ENCODE measurements at regions not wholly inside any gene's neighbourhood (a gene's known extent, or its start where the extent isn't known, plus 50 kb on each side); places are given as distances from the start of the nearest gene placed in this dataset.

DNA sequence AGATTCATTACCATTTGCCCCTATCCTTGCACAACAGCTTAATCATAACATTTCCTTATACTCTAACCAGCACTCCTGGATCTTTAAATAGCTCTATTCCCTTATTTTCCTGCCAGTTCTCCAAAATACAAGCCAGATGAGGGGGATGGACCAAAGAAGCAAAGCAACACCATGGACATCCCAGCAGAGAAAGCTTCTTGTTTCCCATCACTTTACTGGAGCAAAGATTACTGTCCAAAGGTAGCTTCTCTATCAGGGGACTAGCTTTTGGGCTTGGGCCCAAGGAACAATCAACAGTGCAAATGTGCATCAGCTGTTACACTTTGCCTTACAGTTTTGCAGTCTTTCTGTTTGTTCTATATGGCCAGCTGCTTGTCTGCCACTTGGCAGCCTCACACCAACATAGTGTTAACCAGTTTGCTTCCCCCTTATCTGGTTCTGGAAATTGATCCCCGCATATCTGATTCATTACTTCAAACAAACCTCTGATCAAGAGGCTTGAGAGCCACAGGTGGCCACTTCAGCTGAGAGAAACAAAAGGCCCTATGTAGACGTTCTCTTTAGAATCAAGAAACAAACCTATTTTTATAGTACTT, 814.3 kb downstream of the METTL15 start:
- H3K9me3 Mint-ChIP-seq: peaks cover 18% of the 10 kb centered on the region
- no peak overlapping the region for H3K4me3 Mint-ChIP-seq
- CTCF ChIA-PET: no interaction called here
- TF ChIP-seq, protein P1, sequence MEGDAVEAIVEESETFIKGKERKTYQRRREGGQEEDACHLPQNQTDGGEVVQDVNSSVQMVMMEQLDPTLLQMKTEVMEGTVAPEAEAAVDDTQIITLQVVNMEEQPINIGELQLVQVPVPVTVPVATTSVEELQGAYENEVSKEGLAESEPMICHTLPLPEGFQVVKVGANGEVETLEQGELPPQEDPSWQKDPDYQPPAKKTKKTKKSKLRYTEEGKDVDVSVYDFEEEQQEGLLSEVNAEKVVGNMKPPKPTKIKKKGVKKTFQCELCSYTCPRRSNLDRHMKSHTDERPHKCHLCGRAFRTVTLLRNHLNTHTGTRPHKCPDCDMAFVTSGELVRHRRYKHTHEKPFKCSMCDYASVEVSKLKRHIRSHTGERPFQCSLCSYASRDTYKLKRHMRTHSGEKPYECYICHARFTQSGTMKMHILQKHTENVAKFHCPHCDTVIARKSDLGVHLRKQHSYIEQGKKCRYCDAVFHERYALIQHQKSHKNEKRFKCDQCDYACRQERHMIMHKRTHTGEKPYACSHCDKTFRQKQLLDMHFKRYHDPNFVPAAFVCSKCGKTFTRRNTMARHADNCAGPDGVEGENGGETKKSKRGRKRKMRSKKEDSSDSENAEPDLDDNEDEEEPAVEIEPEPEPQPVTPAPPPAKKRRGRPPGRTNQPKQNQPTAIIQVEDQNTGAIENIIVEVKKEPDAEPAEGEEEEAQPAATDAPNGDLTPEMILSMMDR (IDR thresholded peaks at IDR 0.05): no peak
- no peaks in the 10 kb centered on the region for H3K27me3 Mint-ChIP-seq
- DNase-seq: no peak
- POLR2A ChIA-PET: no interaction called here
- no peak overlapping the region for H3K27ac Mint-ChIP-seq
- no peaks in the 10 kb centered on the region for H3K36me3 Mint-ChIP-seq (ENCODE audit: low read depth)
- intact Hi-C loops (cut with micrococcal nuclease): no loop called here
- no peaks in the 10 kb centered on the region for H3K4me1 Mint-ChIP-seq (ENCODE audit: low read depth)
- ATAC-seq: no peak

DNA sequence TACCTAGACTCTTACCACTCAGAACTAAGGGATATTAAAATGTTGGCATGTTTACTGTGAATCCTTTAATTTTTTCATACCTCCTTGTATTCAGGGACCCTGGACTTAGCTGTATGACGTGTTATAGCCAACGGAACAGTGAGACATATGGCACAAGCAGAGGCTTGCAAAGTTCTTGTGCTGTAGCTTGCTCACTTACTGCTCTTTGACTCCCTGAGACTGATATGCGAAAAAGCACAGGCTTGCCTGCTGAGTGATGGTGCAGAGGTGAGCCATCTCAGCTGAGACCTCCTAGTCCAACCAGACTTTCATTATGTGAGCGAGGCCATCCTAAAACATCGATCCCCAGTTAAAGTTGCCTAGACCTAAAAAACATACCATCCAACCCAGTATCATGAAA, 811.0 kb downstream of the METTL15 start:
- Mint-ChIP-seq H3K36me3 (ENCODE audit: low read depth) (no peaks in the 10 kb centered on the region), H3K27me3 (no peaks in the 10 kb centered on the region), H3K4me1 (ENCODE audit: low read depth) (no peaks in the 10 kb centered on the region), H3K4me3 (no peak overlapping the region), H3K9me3 (peaks cover 15% of the 10 kb centered on the region), H3K27ac (no peak overlapping the region)
- POLR2A ChIA-PET: no interaction called here
- ATAC-seq (no peak), DNase-seq (no peak)
- CTCF ChIA-PET: no interaction called here
- intact Hi-C loops (cut with micrococcal nuclease): no loop called here
- TF ChIP-seq, protein P1 (IDR thresholded peaks at IDR 0.05): no peak

DNA sequence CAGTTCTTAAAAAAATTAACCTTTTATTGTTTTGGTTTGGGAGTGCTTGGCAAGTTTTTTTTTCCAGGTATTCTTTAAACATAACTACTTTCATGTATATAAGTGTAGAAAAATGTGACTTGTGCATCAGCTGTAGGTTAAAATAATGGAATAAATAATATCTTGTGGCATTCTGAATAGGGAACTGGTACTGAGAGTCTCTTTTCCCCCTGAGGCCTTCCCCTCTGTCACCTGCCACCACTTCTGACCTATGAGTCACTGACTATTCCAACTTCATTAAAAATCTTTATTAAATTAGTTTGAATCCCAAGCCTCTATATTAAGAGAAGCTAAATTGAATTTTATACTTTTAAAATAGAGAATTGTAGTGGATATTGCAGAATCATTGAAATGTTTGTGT, 805.7 kb downstream of the METTL15 start:
- H3K4me3 Mint-ChIP-seq: no peak overlapping the region
- H3K9me3 Mint-ChIP-seq: peaks cover 6% of the 10 kb centered on the region
- H3K36me3 Mint-ChIP-seq (ENCODE audit: low read depth): no peaks in the 10 kb centered on the region
- no peak for DNase-seq
- H3K27ac Mint-ChIP-seq: no peak overlapping the region
- POLR2A ChIA-PET: no interaction called here
- intact Hi-C loops (cut with micrococcal nuclease): no loop called here
- no peaks in the 10 kb centered on the region for H3K27me3 Mint-ChIP-seq
- CTCF ChIA-PET: no interaction called here
- TF ChIP-seq, protein P1 (IDR thresholded peaks at IDR 0.05): no peak
- ATAC-seq: no peak
- H3K4me1 Mint-ChIP-seq (ENCODE audit: low read depth): no peaks in the 10 kb centered on the region

DNA sequence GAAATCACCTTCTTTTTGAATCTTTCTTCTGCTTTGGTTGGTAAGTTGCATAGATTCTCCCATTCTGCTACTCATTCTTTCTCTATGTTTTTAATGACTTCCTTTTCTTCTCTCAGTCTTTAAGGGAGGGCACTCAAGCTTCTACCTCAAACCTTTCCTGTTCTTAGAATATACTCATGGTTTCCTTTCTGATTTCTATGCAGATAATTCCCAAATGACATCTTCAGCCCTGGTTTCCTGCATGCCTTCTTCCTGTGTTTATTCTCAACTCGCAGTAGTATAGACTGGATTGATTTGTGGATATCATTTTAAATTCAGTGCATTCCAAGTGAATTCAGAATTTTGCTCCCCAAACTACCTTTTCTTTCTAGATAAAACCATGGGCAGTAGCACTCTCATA, 803.6 kb downstream of the METTL15 start:
- Mint-ChIP-seq H3K27ac (no peak overlapping the region), H3K4me1 (ENCODE audit: low read depth) (no peaks in the 10 kb centered on the region), H3K4me3 (no peak overlapping the region), H3K9me3 (peaks cover 2% of the 10 kb centered on the region), H3K36me3 (ENCODE audit: low read depth) (no peaks in the 10 kb centered on the region), H3K27me3 (no peaks in the 10 kb centered on the region)
- CTCF ChIA-PET: no interaction called here
- TF ChIP-seq, protein P1 (IDR thresholded peaks at IDR 0.05): no peak
- DNase-seq (no peak), ATAC-seq (no peak)
- intact Hi-C loops (cut with micrococcal nuclease): no loop called here
- POLR2A ChIA-PET: no interaction called here

DNA sequence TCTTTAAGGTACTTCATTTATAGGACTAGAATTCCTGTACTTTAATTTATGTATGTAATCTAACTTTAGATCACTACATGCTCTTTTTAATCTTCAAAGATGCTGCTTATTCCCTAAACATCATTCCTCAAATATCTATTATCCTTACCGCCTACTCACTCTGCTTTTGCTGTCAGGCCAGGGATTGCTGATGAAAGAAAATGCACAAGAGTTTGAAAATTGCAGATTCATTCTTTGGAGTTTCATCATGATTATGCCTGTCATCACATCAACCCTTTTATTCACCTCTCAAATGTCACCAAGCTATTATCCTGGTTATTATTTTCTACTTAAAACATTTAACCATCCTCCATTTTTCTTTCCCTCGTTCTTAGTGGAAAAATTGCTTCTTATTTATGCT, 802.7 kb downstream of the METTL15 start:
- H3K36me3 Mint-ChIP-seq (ENCODE audit: low read depth): no peaks in the 10 kb centered on the region
- no peaks in the 10 kb centered on the region for H3K4me1 Mint-ChIP-seq (ENCODE audit: low read depth)
- peaks cover 2% of the 10 kb centered on the region for H3K9me3 Mint-ChIP-seq
- ChIA-PET CTCF (no interaction called here), POLR2A (no interaction called here)
- no peak overlapping the region for H3K4me3 Mint-ChIP-seq
- ATAC-seq: no peak
- TF ChIP-seq, protein P1 (IDR thresholded peaks at IDR 0.05): no peak
- no peak for DNase-seq
- H3K27me3 Mint-ChIP-seq: no peaks in the 10 kb centered on the region
- no peak overlapping the region for H3K27ac Mint-ChIP-seq
- intact Hi-C loops (cut with micrococcal nuclease): no loop called here

Data from activated CD8-positive, alpha-beta T cell treated with anti-CD3 and anti-CD28 coated beads for 36 hours (primary cell).